ENCODE measurements at regions not wholly inside any gene's neighbourhood (a gene's known extent, or its start where the extent isn't known, plus 50 kb on each side); places are given as distances from the start of the nearest gene placed in this dataset.

- H3K27me3 ChIP-seq (ENCODE audit: insufficient read depth, low read depth): no peaks in the 10 kb centered on the region
- no peaks in the 10 kb centered on the region for H3K9me2 ChIP-seq (ENCODE audit: insufficient read depth)
- H2AFZ ChIP-seq: no peak overlapping the region
- BruUV-seq (replicated peaks): no TSS peak
- H3K4me3 ChIP-seq: no peak overlapping the region
- DNase-seq: no peak
- no peak overlapping the region for H3K4me2 ChIP-seq
- ChIA-PET CTCF (no interaction called here), POLR2A (ENCODE audit: unreplicated experiment) (no interaction called here)
- no peaks in the 10 kb centered on the region for H3K36me3 ChIP-seq (ENCODE audit: low read depth)
- no peak overlapping the region for H3K27ac ChIP-seq
- H3K4me1 ChIP-seq (replicated peaks; ENCODE audit: insufficient read depth): peaks cover 27% of the 10 kb centered on the region
- peaks cover 12% of the 10 kb centered on the region for H3K9me3 ChIP-seq (ENCODE audit: insufficient read depth, low read depth)
- no peaks in the 10 kb centered on the region for H3K79me2 ChIP-seq (ENCODE audit: low read depth)
- no peaks in the 10 kb centered on the region for H4K20me1 ChIP-seq (ENCODE audit: insufficient read depth)
- no peak for TF ChIP-seq EZH2 (IDR thresholded peaks at IDR 0.05; ENCODE audit: low read depth)
- no peak for TF ChIP-seq CTCF (conservative IDR thresholded peaks at IDR 0.05)
- no peaks in the 10 kb centered on the region for H3F3A ChIP-seq (ENCODE audit: insufficient read depth, low read depth)
- intact Hi-C loops (cut with micrococcal nuclease; ENCODE audit: unreplicated experiment): no loop called here
These were observed 528.3 kb upstream of the CFAP20DC start for GRCh38 chr3:59578129-59578528.

DNA sequence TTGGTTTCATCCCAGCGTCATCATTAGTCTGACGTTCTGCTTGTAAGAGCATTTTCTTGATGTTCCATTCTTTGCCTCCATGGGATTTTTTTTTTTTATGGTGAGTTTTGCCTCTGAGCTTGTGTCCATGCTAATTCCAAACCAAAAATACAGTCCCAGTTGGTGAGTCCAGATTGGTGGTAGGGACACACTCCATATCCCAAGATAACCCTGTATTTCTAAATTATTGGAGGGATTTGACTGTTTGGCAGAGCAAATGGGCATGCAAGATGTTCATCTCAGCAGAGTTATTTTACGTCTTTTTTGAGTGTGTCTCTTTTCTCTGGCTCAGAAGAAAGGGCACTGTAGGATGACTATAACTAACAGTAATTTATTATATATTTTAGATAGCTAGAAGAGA is 526.8 kb upstream of the CFAP20DC start:
- no peaks in the 10 kb centered on the region for H3K9me2 ChIP-seq (ENCODE audit: insufficient read depth)
- no peaks in the 10 kb centered on the region for H3F3A ChIP-seq (ENCODE audit: insufficient read depth, low read depth)
- POLR2A ChIA-PET (ENCODE audit: unreplicated experiment): no interaction called here
- no peak overlapping the region for H3K4me3 ChIP-seq
- no peaks in the 10 kb centered on the region for H3K36me3 ChIP-seq (ENCODE audit: low read depth)
- no TSS peak for BruUV-seq (replicated peaks)
- H3K27ac ChIP-seq: no peak overlapping the region
- no peaks in the 10 kb centered on the region for H4K20me1 ChIP-seq (ENCODE audit: insufficient read depth)
- no peaks in the 10 kb centered on the region for H3K27me3 ChIP-seq (ENCODE audit: insufficient read depth, low read depth)
- no peak overlapping the region for H3K4me2 ChIP-seq
- TF ChIP-seq CTCF (conservative IDR thresholded peaks at IDR 0.05): no peak
- TF ChIP-seq EZH2 (IDR thresholded peaks at IDR 0.05; ENCODE audit: low read depth): no peak
- H3K9me3 ChIP-seq (ENCODE audit: insufficient read depth, low read depth): peaks cover 2% of the 10 kb centered on the region; the same call in 1 of the 2 replicates
- H2AFZ ChIP-seq: no peak overlapping the region
- peaks cover 19% of the 10 kb centered on the region for H3K4me1 ChIP-seq (replicated peaks; ENCODE audit: insufficient read depth)
- DNase-seq: no peak
- CTCF ChIA-PET: interaction anchor here (0.6 kb wide), 1 partner anchor 344 kb away, joined by 3 read pairs; no protein-coding TSS in a partner anchor
- H3K79me2 ChIP-seq (ENCODE audit: low read depth): no peaks in the 10 kb centered on the region
- intact Hi-C loops (cut with micrococcal nuclease; ENCODE audit: unreplicated experiment): no loop called here

GRCh38 chr3:59575113-59576001 is 525.5 kb upstream of the CFAP20DC start:
- peaks cover 7% of the 10 kb centered on the region for H3K4me1 ChIP-seq (replicated peaks; ENCODE audit: insufficient read depth)
- no peaks in the 10 kb centered on the region for H3K9me2 ChIP-seq (ENCODE audit: insufficient read depth)
- H3K79me2 ChIP-seq (ENCODE audit: low read depth): no peaks in the 10 kb centered on the region
- H3F3A ChIP-seq (ENCODE audit: insufficient read depth, low read depth): no peaks in the 10 kb centered on the region
- 0 out of 2 replicates have a peak overlapping the region, but pooled peaks have one; percentile 14 for H3K4me2 ChIP-seq
- H3K27me3 ChIP-seq (ENCODE audit: insufficient read depth, low read depth): no peaks in the 10 kb centered on the region
- DNase-seq: peak; percentile 50 to 74
- TF ChIP-seq CTCF (conservative IDR thresholded peaks at IDR 0.05): peak; percentile 97
- TF ChIP-seq EZH2 (IDR thresholded peaks at IDR 0.05; ENCODE audit: low read depth): no peak
- ChIA-PET POLR2A (ENCODE audit: unreplicated experiment) (interaction anchor here (0.6 kb wide), 1 partner anchor 274 kb away, joined by 5 read pairs; no protein-coding TSS in a partner anchor), CTCF (interaction anchor here (0.6 to 1.9 kb wide), 2 partner anchors 280 to 282 kb away, joined by 5 to 9 read pairs; no protein-coding TSS in a partner anchor)
- H3K9me3 ChIP-seq (ENCODE audit: insufficient read depth, low read depth): no peaks in the 10 kb centered on the region
- H2AFZ ChIP-seq: no peak overlapping the region
- H3K27ac ChIP-seq: no peak overlapping the region
- H3K4me3 ChIP-seq: no peak overlapping the region
- H3K36me3 ChIP-seq (ENCODE audit: low read depth): no peaks in the 10 kb centered on the region
- intact Hi-C loops (cut with micrococcal nuclease; ENCODE audit: unreplicated experiment): loop anchor here (1.0 to 2.0 kb wide), 3 partner anchors 282 to 1015 kb away; no protein-coding TSS in a partner anchor
- H4K20me1 ChIP-seq (ENCODE audit: insufficient read depth): no peaks in the 10 kb centered on the region
- BruUV-seq (replicated peaks): no TSS peak

Measured in PC-9 (cell line).